GM06990 (cell line): ENCODE measurements at regions not wholly inside any gene's neighbourhood (a gene's known extent, or its start where the extent isn't known, plus 50 kb on each side); places are given as distances from the start of the nearest gene placed in this dataset.

Source experiments
- DNase-seq: peaks from one replicate; pipeline ENCODE4 v3.0.0-alpha.2; 2011; ENCODE audit not compliant: insufficient read length; ENCODE audit errors: extremely low read depth
- H3K27me3 ChIP-seq: replicated peaks from 2 replicates; pipeline ENCODE4 v1.6.0; 2011; ENCODE audit warnings: low read length; ENCODE audit not compliant: control insufficient read depth, insufficient read depth
- H3K36me3 ChIP-seq: 2 replicates; pipeline ENCODE4 v1.5.1; 2011; ENCODE audit warnings: low read length; ENCODE audit not compliant: control insufficient read depth, insufficient read depth
- H3K4me3 ChIP-seq: replicated peaks from 2 replicates; pipeline ENCODE4 v1.5.1; 2011; ENCODE audit warnings: low read depth, mild to moderate bottlenecking, control low read depth, low read length
- CTCF ChIP-seq: IDR thresholded peaks from 2 replicates; pipeline ENCODE4 v1.5.1; 2011; ENCODE audit warnings: low read length, control low read depth, mild to moderate bottlenecking, inconsistent platforms; ENCODE audit not compliant: insufficient read depth, poor library complexity, severe bottlenecking

GRCh38 chr12:76634133-76634532 lies 74.6 kb upstream of the OSBPL8 start:
- no peak for TF ChIP-seq CTCF
- DNase-seq, result no peak

GRCh38 chr12:76636121-76636692 lies 76.6 kb upstream of the OSBPL8 start:
- Histone ChIP-seq H3K36me3 (no peaks in the 10 kb centered on the region), H3K27me3 (no peaks in the 10 kb centered on the region), H3K4me3 (no peak overlapping the region)
- no peak for DNase-seq
- TF ChIP-seq CTCF, result no peak

More at GRCh38 chr12:76634133-76634532, 74.6 kb upstream of the OSBPL8 start:
- Histone ChIP-seq H3K27me3 (no peaks in the 10 kb centered on the region), H3K36me3 (no peaks in the 10 kb centered on the region), H3K4me3 (no peak overlapping the region)

GRCh38 chr12:76637807-76638206 lies 78.2 kb upstream of the OSBPL8 start:
- Histone ChIP-seq H3K27me3 (no peaks in the 10 kb centered on the region), H3K36me3 (no peaks in the 10 kb centered on the region), H3K4me3 (no peak overlapping the region)
- TF ChIP-seq CTCF, result no peak
- no peak for DNase-seq

- Histone ChIP-seq H3K4me3 (no peak overlapping the region), H3K36me3 (no peaks in the 10 kb centered on the region), H3K27me3 (no peaks in the 10 kb centered on the region)
- DNase-seq, result no peak
- TF ChIP-seq CTCF, result no peak
Measured at GRCh38 chr12:76639646-76640045, 80.1 kb upstream of the OSBPL8 start.

GRCh38 chr12:76641073-76641472 lies 81.5 kb upstream of the OSBPL8 start:
- no peak for TF ChIP-seq CTCF
- DNase-seq, result no peak

GRCh38 chr12:76641961-76642360 lies 82.4 kb upstream of the OSBPL8 start:
- Histone ChIP-seq H3K27me3 (no peaks in the 10 kb centered on the region), H3K4me3 (no peak overlapping the region), H3K36me3 (no peaks in the 10 kb centered on the region)
- no peak for DNase-seq
- TF ChIP-seq CTCF, result no peak

More at GRCh38 chr12:76641073-76641472, 81.5 kb upstream of the OSBPL8 start:
- H3K4me3 ChIP-seq, result no peak overlapping the region
- no peaks in the 10 kb centered on the region for H3K27me3 ChIP-seq
- no peaks in the 10 kb centered on the region for H3K36me3 ChIP-seq
